ENCODE measurements at regions not wholly inside any gene's neighbourhood (a gene's known extent, or its start where the extent isn't known, plus 50 kb on each side); places are given as distances from the start of the nearest gene placed in this dataset.
A peak's percentile ranks its signal among the peaks of the same experiment; 100 is the strongest.

DNA sequence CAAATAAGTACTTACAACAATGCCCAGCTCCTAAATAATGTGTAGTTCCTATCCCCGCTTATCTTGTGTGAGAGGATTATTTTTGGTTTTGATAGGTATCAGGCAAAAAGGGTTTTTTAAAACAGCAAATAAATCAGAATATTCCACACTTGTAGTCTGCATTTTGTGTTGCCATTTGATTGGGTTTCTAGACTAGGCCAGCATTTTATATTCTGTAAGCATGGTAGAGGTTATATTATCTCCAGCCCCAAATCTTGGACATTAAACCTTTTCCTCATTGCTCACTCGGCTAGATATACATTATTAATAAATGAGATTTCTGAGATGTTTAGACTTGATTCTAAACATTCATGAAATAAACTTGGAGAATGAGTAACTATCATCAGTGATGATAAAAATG is 165.7 kb upstream of the C1orf21 start:
- DNase-seq, result no peak

- DNase-seq, result peak; percentile 88
These were observed 164.2 kb upstream of the C1orf21 start for GRCh38 chr1:184222652-184223052.

DNA sequence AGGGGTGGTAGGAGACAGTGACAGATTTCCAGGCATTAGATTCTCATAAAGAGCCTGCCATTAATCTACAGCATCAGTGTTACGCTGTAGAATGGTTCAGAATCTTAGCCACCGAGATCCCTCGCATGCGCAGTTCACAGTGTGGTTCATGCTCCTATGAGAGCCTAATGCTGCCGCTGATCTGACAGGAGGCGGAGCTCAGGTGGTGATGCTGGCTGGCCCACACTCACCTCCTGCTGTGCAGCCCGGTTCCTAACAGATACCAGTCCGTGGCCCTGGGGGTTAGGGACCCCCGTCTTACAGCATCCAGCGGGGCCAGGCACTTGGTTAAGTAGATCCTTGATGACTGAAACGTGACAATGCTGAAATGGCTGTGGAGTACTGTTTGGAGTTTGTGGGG is 163.6 kb upstream of the C1orf21 start:
- no peak for DNase-seq

GRCh38 chr1:184225283-184226099 is 161.3 kb upstream of the C1orf21 start:
- no peak for DNase-seq

DNA sequence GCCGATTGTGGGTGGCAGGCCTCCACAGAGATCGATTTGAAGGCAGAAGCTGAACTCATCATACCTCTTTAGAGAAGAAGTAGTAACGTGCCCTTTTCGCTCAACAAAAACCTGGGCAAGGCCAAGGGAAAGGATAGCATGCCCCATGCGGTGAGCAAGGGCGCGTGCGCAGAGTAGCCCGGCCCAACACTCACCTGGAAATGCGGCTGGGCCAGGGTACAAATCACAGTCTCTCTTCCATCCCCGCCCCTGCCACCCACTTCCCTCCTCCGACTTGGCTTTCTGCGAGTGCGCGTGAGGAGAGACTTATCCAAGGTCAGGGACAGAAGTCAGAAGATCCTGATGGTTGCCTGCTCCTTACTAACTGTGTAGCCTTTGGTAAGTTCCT is 160.7 kb upstream of the C1orf21 start:
- no peak for DNase-seq

DNA sequence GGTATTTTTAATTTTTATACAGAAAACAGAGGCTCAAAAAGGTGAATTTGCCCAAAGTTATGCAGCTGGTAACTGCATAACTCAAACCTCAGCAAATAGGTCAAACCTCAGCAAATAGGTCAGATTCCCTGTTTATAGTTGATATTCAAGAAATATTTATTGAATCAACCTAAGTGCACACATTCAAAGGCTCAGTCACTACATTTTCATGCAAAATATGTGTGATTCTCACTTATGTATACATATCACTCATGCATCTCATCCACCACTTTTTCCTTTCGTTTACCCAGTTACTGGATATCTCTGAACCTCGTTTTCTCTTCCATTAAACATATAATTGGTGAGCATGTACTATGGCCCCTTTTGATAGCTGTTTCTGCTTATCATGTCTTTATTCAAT is 158.3 kb upstream of the C1orf21 start:
- DNase-seq, result no peak

- DNase-seq, result no peak
These were observed 149.2 kb upstream of the C1orf21 start for GRCh38 chr1:184237588-184237987.

DNA sequence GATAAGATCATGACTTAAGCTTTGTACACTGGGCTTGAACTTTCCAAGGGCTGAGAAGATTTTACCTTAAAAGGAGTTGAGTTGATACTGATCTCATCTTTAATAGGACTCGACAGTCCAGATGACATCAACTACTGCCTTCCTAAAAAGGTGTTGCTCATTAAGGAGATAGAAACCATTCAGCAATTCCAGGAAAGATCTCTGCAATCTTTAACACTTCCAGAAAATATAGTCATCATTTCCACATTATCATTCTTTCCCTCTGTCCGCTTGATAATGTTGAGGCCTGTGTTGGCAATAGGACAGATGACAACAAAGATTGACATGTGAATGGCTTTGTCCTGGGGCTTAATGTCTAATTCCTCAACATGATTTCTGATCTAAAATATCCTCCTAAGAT is 145.4 kb upstream of the C1orf21 start:
- no peak for DNase-seq

DNA sequence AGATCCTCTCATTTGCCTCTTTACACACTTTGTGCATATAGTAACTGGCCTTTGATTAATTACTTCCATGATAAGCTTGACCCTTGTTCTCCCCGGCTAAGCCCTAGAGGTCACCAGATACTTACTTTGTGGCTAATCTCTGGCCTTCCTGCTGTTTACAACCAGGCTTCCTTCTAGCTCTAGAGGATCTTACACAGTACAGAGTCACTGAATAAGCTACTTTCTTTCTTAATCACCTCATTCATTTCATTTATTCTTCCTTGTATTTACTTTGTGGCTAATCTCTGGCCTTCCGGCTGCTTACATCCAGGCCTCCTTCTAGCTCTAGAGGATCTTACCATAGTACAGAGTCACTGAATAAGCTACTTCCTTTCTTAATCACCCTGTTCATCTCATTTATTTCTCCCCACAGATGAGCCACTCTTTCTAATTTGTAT is 144.3 kb upstream of the C1orf21 start:
- peak; percentile 18 for DNase-seq

GRCh38 chr1:184244962-184245361 is 141.9 kb upstream of the C1orf21 start:
- DNase-seq, result no peak

- no peak for DNase-seq
These were observed 139.2 kb upstream of the C1orf21 start for GRCh38 chr1:184247671-184248070.

DNA sequence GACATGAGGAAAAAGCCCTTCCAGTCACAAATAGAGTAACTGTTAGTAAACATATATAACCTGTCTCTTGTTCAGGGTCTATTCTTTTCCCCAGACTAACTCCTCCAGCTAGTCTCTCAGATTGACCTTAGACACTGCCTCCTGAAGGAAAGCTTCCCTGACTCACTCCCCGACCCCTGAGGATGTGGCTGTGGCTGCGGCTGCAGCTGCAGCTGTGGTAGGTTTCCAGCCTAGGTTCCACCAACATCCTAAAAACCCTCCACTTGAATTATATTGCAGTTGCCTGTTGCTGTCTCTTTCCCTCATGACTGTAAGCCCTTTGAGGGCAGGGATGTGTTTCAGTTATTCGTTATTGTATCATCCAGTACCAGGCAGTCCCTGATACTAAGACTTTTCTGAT is 132.9 kb upstream of the C1orf21 start:
- DNase-seq, result no peak

DNA sequence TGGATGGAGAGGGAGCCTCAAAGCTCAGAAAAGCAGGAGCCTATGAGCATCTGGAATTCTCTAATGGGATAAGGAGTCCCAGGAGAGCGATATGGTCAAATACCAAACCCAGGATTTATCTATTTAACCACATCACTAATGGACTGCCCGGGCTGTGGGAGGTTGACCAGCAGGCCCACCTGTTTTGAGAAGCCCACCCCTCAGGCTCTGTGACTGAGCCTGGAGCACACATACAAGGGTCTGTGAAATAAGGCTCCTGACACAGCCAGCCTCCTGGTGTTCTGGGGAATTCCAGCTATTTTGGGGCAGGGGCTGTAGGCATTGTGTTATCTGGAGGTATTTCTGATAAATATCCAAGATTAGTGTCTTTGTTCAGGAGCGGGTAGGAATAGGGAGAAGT is 132.0 kb upstream of the C1orf21 start:
- DNase-seq, result no peak

DNA sequence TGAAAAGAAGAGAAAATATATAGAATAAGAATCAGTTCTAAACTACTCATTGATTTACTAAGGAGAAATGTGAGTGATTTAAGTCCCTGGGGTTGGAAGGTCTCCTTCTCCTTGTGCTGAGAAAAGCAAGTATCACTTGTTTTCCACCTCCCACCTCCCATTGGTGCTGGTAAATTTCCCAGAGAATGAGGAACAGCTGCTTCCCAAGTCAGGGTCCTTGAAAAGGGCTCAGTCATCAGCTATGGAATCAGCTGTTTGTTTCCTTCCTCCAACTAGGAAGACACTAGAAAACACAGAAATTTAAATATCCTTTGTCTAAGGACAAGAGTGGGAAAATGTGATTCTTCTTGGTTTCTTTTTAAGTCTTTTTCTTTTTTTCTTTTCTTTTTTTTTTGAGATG is 131.3 kb upstream of the C1orf21 start:
- DNase-seq, result peak; percentile 5

- DNase-seq, result no peak
These were observed 129.0 kb upstream of the C1orf21 start for GRCh38 chr1:184257873-184258272.

GRCh38 chr1:184258525-184258924 is 128.3 kb upstream of the C1orf21 start:
- DNase-seq, result no peak

- no peak for DNase-seq
These were observed 126.4 kb upstream of the C1orf21 start for GRCh38 chr1:184260382-184260781.

- DNase-seq, result no peak
These were observed 124.7 kb upstream of the C1orf21 start for GRCh38 chr1:184262109-184262508.

GRCh38 chr1:184267747-184268146 is 119.1 kb upstream of the C1orf21 start:
- no peak for DNase-seq

- DNase-seq, result no peak
These were observed 116.3 kb upstream of the C1orf21 start for GRCh38 chr1:184270556-184270955.

GRCh38 chr1:184272175-184272866 is 114.5 kb upstream of the C1orf21 start:
- DNase-seq, result no peak

DNA sequence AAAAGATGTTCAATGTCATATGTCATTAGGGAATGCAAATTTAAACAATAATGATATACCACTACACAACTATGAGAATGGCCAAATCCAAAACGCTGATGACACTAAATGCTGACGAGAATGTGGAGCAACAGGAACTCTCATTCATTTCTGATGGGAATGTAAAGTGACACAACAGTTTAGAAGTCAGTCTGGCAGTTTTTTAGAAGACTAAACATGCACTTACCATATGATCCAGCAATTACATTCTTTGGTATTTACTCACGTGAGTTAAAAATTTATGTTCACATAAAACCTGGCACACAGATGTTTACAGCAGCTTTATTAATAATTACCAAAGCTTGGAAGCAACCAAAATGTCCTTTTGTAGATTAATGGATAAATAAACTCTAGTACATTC is 110.4 kb upstream of the C1orf21 start:
- no peak for DNase-seq

- DNase-seq, result no peak
These were observed 106.8 kb upstream of the C1orf21 start for GRCh38 chr1:184279911-184280458.

DNA sequence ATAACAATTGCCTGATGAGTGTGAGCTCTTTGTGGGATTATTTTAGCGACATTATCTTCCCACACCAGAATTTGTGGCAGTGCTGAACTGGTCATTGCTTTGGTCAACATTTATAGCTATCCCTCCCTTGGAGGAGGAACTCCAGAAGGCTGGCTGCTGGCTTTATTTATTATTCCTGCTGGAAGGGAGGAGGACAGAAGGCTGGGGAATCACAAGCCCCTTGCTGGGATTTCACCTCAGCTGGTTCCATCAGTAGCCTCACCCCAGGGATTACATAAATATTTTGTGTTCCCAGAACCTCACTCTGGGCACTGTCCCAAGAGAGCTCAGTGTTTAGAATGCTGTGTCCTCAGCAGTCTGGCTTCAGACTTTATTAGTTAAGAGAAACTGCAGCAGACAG is 102.8 kb upstream of the C1orf21 start:
- no peak for DNase-seq

Measured in suppressor macrophage treated with lipopolysaccharide for 4 hours (primary cell).